ENCODE measurements at regions not wholly inside any gene's neighbourhood (a gene's known extent, or its start where the extent isn't known, plus 50 kb on each side); places are given as distances from the start of the nearest gene placed in this dataset.

DNA sequence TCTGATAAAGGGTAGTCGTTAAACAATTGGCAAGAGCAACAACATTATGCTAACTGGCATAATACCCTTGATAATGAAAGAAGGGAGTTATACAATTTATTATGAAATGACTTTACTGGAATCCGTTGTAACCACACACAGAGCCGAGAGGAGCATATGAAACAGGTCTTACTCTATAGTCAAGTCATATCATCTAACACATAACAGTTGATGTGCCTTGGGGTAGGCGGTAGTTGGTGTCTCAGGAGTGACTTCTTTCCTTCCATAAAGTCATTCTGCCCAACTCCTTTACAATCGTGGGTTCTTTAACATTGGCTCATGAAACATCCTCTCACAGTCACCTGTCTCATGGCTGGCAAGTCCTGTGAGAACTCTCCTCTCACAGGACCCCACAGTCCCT, 225.2 kb downstream of the LTN1 start:
- H3K4me1 ChIP-seq (ENCODE audit: insufficient read depth, low read length), result no peaks in the 10 kb centered on the region
- no peaks in the 10 kb centered on the region for H3K27me3 ChIP-seq (ENCODE audit: insufficient read depth, low read length)
- H3K4me3 ChIP-seq (ENCODE audit: low read length), result no peak overlapping the region
- no peak overlapping the region for H3K9ac ChIP-seq (ENCODE audit: low read depth, low read length)
- H3K27ac ChIP-seq (ENCODE audit: low read depth, low read length), result no peak overlapping the region
- peaks cover 8% of the 10 kb centered on the region; the same call in 1 of the 2 replicates for H3K9me3 ChIP-seq (ENCODE audit: insufficient read depth, low read depth, low read length)
- no peaks in the 10 kb centered on the region for H3K36me3 ChIP-seq (ENCODE audit: insufficient read depth, low read length)
- 93% methylated on average over 4 of the region's 5 CpGs for WGBS

DNA sequence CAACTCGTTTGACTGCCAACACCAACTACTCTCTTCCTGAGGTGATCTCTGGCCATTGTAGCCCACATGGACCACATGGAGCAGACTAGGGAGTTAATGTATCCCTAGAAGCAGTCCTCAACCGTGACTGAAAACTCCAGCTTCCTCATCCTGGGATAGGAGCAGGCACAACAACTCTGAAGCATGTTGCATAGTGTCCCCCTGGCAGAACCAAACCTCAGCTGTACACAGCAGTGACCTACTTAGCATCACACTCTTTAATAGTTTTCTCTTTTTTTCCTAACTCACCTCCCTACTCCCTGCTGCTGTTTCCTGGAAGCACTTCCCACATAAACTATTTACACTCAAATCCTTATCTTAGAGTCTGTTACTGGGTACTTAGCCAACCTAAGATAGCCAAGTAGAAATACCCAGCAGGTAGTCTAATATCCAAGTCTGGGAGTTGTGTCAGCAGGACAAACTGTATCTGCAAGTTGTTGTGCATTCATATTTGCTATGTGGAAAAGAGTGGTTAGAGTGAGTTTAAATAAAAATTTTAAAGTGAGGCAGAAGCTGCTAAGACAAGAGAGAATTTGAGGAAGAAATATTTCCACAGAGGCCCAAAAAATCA, 228.8 kb downstream of the LTN1 start:
- H3K36me3 ChIP-seq (ENCODE audit: insufficient read depth, low read length), result no peaks in the 10 kb centered on the region
- no peak overlapping the region for H3K4me3 ChIP-seq (ENCODE audit: low read length)
- no peak overlapping the region for H3K27ac ChIP-seq (ENCODE audit: low read depth, low read length)
- WGBS, result 83% methylated on average over 2 of the region's 2 CpGs
- H3K9me3 ChIP-seq (ENCODE audit: insufficient read depth, low read depth, low read length), result peaks cover 8% of the 10 kb centered on the region; the same call in 1 of the 2 replicates
- no peaks in the 10 kb centered on the region for H3K4me1 ChIP-seq (ENCODE audit: insufficient read depth, low read length)
- no peaks in the 10 kb centered on the region for H3K27me3 ChIP-seq (ENCODE audit: insufficient read depth, low read length)
- H3K9ac ChIP-seq (ENCODE audit: low read depth, low read length), result no peak overlapping the region

DNA sequence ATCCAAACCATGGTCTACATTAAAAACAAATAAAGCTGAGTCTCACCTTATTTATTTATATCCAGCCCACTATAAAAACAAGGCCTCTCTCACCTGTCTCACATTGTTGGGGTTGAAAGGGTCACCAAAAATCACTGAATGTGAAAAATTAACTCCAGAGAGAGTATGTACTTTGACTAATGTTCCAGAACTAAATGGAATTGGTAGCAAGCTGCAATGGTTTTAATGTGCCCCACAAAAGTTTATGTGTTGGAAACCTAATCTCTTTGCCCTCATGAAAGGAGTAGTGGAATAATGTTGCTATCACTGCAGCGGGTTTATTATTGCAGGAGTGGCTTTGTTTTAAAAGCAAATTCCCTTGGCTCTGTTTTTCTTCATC, 230.3 kb downstream of the LTN1 start:
- Histone ChIP-seq H3K4me1 (ENCODE audit: insufficient read depth, low read length) (peaks cover 3% of the 10 kb centered on the region), H3K27me3 (ENCODE audit: insufficient read depth, low read length) (no peaks in the 10 kb centered on the region), H3K9ac (ENCODE audit: low read depth, low read length) (no peak overlapping the region), H3K9me3 (ENCODE audit: insufficient read depth, low read depth, low read length) (peaks cover 8% of the 10 kb centered on the region; the same call in 1 of the 2 replicates), H3K27ac (ENCODE audit: low read depth, low read length) (no peak overlapping the region), H3K4me3 (ENCODE audit: low read length) (no peak overlapping the region), H3K36me3 (ENCODE audit: insufficient read depth, low read length) (no peaks in the 10 kb centered on the region)
- WGBS, result 100% methylated on average over 1 of the region's 1 CpG

DNA sequence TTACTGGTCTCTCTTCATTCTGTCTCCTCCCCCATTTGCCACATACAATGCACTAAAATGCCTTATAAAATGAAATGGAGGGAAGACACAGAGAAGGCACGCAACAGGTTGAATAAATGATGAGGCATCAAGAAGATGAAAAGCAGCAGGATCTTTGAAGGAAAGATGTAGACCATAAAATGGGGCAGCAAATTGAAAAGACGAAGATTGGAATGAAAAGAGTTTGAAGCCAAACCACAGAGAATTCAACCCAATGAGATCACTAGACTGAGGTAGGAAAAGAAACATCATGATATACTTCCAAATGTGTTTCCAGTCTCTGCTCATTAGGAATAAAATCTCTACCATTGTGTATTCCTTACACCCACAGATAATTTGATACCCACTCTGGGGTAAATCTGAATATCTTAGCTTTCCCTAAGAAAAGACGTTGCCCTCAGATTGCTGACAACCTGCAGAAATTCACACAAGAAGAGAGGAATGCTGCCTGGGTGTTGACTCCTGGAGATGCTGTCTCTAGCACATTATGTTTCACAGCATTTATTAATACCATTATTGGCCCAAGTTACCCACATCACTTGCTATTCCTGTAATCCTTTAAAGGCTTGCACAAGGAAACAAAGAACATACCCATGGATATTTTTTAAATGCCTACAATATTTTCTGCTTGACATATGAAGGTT, 230.9 kb downstream of the LTN1 start:
- Histone ChIP-seq H3K9ac (ENCODE audit: low read depth, low read length) (no peak overlapping the region), H3K9me3 (ENCODE audit: insufficient read depth, low read depth, low read length) (peaks cover 7% of the 10 kb centered on the region; the same call in 1 of the 2 replicates), H3K27me3 (ENCODE audit: insufficient read depth, low read length) (no peaks in the 10 kb centered on the region), H3K4me1 (ENCODE audit: insufficient read depth, low read length) (peaks cover 8% of the 10 kb centered on the region), H3K27ac (ENCODE audit: low read depth, low read length) (no peak overlapping the region), H3K4me3 (ENCODE audit: low read length) (no peak overlapping the region), H3K36me3 (ENCODE audit: insufficient read depth, low read length) (no peaks in the 10 kb centered on the region)
- 93% methylated on average over 3 of the region's 3 CpGs for WGBS

DNA sequence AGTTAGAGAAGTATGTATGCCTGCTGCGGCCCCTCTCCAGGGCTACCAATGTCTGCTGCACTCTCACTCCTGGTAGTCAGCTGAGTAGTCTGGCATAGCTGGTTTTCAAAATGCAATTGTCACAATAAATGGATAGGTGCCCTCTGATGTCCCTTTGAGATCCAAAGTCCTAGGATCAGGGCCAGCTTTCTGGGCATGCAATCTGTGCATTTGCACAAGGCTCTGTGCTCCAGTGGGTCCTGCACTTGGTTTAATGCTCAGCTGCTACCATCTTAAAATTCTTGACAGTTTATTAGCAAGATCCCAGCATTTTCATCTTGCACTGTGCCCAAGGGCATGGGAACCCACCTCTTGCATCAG, 233.8 kb downstream of the LTN1 start:
- no peak overlapping the region for H3K9ac ChIP-seq (ENCODE audit: low read depth, low read length)
- H3K4me3 ChIP-seq (ENCODE audit: low read length), result no peak overlapping the region
- H3K27me3 ChIP-seq (ENCODE audit: insufficient read depth, low read length), result no peaks in the 10 kb centered on the region
- no peak overlapping the region for H3K27ac ChIP-seq (ENCODE audit: low read depth, low read length)
- no peaks in the 10 kb centered on the region for H3K36me3 ChIP-seq (ENCODE audit: insufficient read depth, low read length)
- WGBS, result 96% methylated on average over 1 of the region's 1 CpG
- H3K4me1 ChIP-seq (ENCODE audit: insufficient read depth, low read length), result peaks cover 25% of the 10 kb centered on the region
- H3K9me3 ChIP-seq (ENCODE audit: insufficient read depth, low read depth, low read length), result no peaks in the 10 kb centered on the region

DNA sequence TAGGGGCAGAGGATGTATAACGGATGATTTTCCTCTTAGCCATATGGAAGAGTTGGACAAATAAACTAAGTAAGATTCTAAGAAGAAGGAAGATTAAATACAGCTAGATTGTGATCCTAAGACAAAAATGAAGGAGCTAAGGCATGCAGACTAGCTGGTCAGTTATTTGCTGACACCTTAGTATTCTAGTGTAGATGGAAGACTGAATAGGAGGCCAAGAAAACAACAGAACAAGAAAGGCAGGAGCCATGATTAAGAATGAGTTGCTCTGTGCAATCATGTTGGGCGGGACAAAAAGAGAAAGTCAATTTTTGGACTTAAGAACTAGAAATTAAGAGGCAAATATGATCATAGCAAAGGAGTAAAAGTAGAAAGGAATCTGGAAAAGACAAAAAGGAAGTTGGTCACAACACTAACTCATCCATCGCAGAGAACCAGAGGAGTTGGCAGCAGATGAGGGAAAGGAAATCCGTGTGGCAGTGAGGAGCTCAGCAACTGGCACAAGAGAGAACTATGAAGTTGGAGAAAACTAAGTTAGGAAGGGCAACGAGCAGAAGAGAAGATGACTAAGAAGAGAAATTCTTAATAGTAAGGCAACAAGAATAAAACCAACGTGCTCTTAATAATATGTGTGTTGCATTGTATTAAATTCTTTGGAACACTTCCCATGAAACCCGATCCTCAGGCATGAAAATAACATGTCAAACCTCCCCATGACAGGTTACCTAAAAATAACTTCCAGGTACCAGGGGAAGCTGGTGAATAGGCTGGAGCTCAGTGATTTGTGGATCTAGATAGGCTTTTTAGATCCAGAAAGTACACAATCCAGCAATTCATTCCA, 234.4 kb downstream of the LTN1 start:
- Histone ChIP-seq H3K4me1 (ENCODE audit: insufficient read depth, low read length) (peaks cover 28% of the 10 kb centered on the region), H3K36me3 (ENCODE audit: insufficient read depth, low read length) (no peaks in the 10 kb centered on the region), H3K9ac (ENCODE audit: low read depth, low read length) (no peak overlapping the region), H3K9me3 (ENCODE audit: insufficient read depth, low read depth, low read length) (no peaks in the 10 kb centered on the region), H3K4me3 (ENCODE audit: low read length) (no peak overlapping the region), H3K27me3 (ENCODE audit: insufficient read depth, low read length) (no peaks in the 10 kb centered on the region), H3K27ac (ENCODE audit: low read depth, low read length) (no peak overlapping the region)
- WGBS, result 94% methylated on average over 5 of the region's 7 CpGs

DNA sequence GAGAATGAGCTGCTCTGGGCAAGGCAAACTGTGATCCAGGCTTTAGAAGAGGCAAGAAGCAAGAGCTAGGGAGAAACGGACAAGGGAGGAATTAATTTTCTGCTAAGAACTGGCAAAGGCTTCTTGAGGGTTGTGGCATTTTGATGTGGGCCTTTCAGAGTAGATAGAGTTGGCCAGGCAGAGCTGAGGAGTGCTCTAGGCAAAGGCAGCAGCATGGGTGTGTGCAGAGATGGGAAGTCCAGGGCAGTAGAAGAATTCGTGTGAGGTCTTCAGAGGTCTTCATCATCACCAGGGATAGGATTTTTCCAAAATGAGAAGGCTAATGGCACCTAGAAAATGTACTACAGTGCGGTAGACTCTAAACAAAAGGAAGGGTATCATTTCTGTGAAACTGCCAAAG, 237.8 kb downstream of the LTN1 start:
- no peak overlapping the region for H3K9ac ChIP-seq (ENCODE audit: low read depth, low read length)
- no peak overlapping the region for H3K27ac ChIP-seq (ENCODE audit: low read depth, low read length)
- H3K4me1 ChIP-seq (ENCODE audit: insufficient read depth, low read length), result peaks cover 28% of the 10 kb centered on the region
- H3K27me3 ChIP-seq (ENCODE audit: insufficient read depth, low read length), result no peaks in the 10 kb centered on the region
- 97% methylated on average over 3 of the region's 3 CpGs for WGBS
- H3K9me3 ChIP-seq (ENCODE audit: insufficient read depth, low read depth, low read length), result no peaks in the 10 kb centered on the region
- no peaks in the 10 kb centered on the region for H3K36me3 ChIP-seq (ENCODE audit: insufficient read depth, low read length)
- H3K4me3 ChIP-seq (ENCODE audit: low read length), result no peak overlapping the region

DNA sequence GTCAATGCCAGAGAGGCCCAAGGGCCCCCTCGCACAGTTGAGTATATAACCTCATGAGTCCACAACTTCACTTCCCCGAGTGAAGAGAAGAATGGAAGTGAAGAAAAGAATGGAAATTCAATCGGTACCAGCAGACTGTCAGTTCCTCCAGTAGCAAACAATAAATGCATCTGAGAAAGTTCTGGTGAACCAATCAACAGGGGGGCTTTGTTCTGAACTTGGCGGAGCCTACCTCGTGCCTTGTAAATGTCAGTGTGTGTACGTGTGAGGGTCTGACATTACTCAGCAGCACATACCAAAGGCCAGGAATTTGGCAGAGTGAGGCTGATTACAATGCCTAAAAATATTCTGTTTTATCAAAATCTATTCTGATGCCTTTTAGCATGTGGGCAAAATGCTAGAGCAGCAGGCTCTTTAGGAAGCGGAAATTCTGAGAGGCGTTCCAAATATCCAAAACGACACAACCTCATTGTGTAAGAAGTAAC, 238.5 kb downstream of the LTN1 start:
- no peaks in the 10 kb centered on the region for H3K36me3 ChIP-seq (ENCODE audit: insufficient read depth, low read length)
- no peak overlapping the region for H3K27ac ChIP-seq (ENCODE audit: low read depth, low read length)
- H3K4me3 ChIP-seq (ENCODE audit: low read length), result no peak overlapping the region
- 92% methylated on average over 9 of the region's 9 CpGs for whole genome bisulfite sequencing
- H3K9ac ChIP-seq (ENCODE audit: low read depth, low read length), result no peak overlapping the region
- H3K4me1 ChIP-seq (ENCODE audit: insufficient read depth, low read length), result peaks cover 28% of the 10 kb centered on the region
- no peaks in the 10 kb centered on the region for H3K9me3 ChIP-seq (ENCODE audit: insufficient read depth, low read depth, low read length)
- H3K27me3 ChIP-seq (ENCODE audit: insufficient read depth, low read length), result no peaks in the 10 kb centered on the region

DNA sequence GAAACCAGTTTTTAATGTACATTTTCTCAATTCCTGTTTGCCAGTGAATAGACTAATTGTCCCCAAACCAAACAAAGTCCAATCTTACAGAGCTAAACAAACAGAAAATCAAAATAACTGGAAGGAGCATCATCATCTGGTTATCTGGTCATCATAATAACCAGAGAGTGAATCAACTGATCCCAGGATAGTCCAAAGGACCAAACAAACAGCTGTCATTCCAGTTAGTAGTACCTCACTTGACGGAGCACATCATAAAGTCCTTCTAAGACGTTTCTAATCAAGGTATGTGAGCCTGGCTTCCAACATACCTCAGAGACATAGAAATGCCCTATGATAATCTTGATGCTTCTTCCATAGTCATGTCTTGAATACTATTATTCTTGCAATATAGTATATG, 240.5 kb downstream of the LTN1 start:
- H3K4me1 ChIP-seq (ENCODE audit: insufficient read depth, low read length), result peaks cover 22% of the 10 kb centered on the region
- no peaks in the 10 kb centered on the region for H3K36me3 ChIP-seq (ENCODE audit: insufficient read depth, low read length)
- WGBS, result 91% methylated on average over 2 of the region's 2 CpGs
- no peaks in the 10 kb centered on the region for H3K27me3 ChIP-seq (ENCODE audit: insufficient read depth, low read length)
- no peak overlapping the region for H3K4me3 ChIP-seq (ENCODE audit: low read length)
- no peaks in the 10 kb centered on the region for H3K9me3 ChIP-seq (ENCODE audit: insufficient read depth, low read depth, low read length)
- H3K9ac ChIP-seq (ENCODE audit: low read depth, low read length), result no peak overlapping the region
- no peak overlapping the region for H3K27ac ChIP-seq (ENCODE audit: low read depth, low read length)

DNA sequence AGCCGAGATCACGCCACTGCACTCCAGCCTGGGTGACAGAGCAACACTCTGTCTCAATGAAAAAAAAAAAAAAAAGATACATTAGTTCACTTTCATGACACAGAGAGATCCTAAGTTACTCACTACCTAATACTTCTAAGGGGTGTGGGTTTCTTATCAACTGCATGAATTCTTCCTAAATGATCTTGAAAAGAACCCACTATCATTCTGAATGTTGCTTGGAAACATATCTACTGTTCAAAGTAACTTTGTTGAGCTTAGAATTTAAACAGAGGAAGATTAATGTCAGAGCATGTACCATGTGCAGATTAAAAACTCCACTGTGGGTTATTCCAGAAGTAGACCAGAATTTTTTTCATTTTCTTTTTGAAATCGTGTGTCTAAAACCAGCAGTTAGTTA, 241.5 kb downstream of the LTN1 start:
- Histone ChIP-seq H3K9ac (ENCODE audit: low read depth, low read length) (no peak overlapping the region), H3K4me1 (ENCODE audit: insufficient read depth, low read length) (peaks cover 14% of the 10 kb centered on the region), H3K9me3 (ENCODE audit: insufficient read depth, low read depth, low read length) (no peaks in the 10 kb centered on the region), H3K27me3 (ENCODE audit: insufficient read depth, low read length) (no peaks in the 10 kb centered on the region), H3K4me3 (ENCODE audit: low read length) (no peak overlapping the region), H3K27ac (ENCODE audit: low read depth, low read length) (no peak overlapping the region), H3K36me3 (ENCODE audit: insufficient read depth, low read length) (no peaks in the 10 kb centered on the region)
- 96% methylated on average over 3 of the region's 3 CpGs for WGBS

DNA sequence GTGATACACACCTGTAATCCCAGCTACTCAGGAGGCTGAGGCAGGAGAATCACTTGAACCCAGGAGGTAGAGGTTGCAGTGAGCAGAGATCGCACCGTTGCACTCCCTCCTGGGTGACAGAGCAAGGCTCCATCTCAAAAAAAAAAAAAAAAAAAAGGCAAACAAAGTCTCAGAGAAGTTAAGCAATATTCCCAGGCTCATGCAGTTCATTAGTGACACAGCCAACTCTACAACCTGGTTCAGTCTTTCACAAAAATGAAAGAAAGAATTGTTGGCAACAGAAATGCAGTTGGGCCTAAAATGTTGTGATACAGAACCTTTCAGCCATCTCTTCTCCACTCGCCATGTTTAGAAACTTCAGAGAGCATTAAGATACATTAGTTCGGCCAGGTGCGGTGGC, 242.1 kb downstream of the LTN1 start:
- Histone ChIP-seq H3K4me3 (ENCODE audit: low read length) (no peak overlapping the region), H3K27me3 (ENCODE audit: insufficient read depth, low read length) (no peaks in the 10 kb centered on the region), H3K4me1 (ENCODE audit: insufficient read depth, low read length) (peaks cover 9% of the 10 kb centered on the region), H3K36me3 (ENCODE audit: insufficient read depth, low read length) (no peaks in the 10 kb centered on the region), H3K9me3 (ENCODE audit: insufficient read depth, low read depth, low read length) (no peaks in the 10 kb centered on the region), H3K9ac (ENCODE audit: low read depth, low read length) (no peak overlapping the region), H3K27ac (ENCODE audit: low read depth, low read length) (no peak overlapping the region)
- WGBS, result 98% methylated on average over 5 of the region's 5 CpGs
